GM23338 (cell line): ENCODE measurements at regions not wholly inside any gene's neighbourhood (a gene's known extent, or its start where the extent isn't known, plus 50 kb on each side); places are given as distances from the start of the nearest gene placed in this dataset.

Experiments used
- CREB1 ChIP-seq: fragments of 250-450 bp; sonication (Bioruptor Pico); IDR thresholded peaks from 2 replicates; pipeline ENCODE4 v1.5.0; 2020; ENCODE audit warnings: low read depth, mild to moderate bottlenecking, moderate library complexity
- EZH2 ChIP-seq: fragments of 200-600 bp; sonication (generic); IDR thresholded peaks from one replicate; pipeline ENCODE4 v1.8.0; 2017; ENCODE audit warnings: antibody characterized with exemption, mild to moderate bottlenecking, low read depth; ENCODE audit not compliant: unreplicated experiment
- EZH2phosphoT487 ChIP-seq: fragments of 200-600 bp; sonication (generic); IDR thresholded peaks from one replicate; pipeline ENCODE4 v1.8.1; 2018; ENCODE audit warnings: antibody characterized with exemption; ENCODE audit not compliant: unreplicated experiment
- JUNB ChIP-seq: IDR thresholded peaks from one replicate; pipeline ENCODE4 v1.6.1; 2016; ENCODE audit warnings: antibody characterized with exemption; ENCODE audit not compliant: unreplicated experiment
- POLR2AphosphoS5 ChIP-seq: IDR thresholded peaks from 2 replicates; pipeline ENCODE4 v1.6.1; 2016; ENCODE audit warnings: antibody characterized with exemption, low read depth
- STAT1 ChIP-seq: IDR thresholded peaks from one replicate; pipeline ENCODE4 v1.6.1; 2016; ENCODE audit warnings: antibody characterized with exemption; ENCODE audit not compliant: unreplicated experiment
- ZNF114 ChIP-seq: fragments of 250-450 bp; sonication (Bioruptor Pico); IDR thresholded peaks from 2 replicates; pipeline ENCODE4 v1.5.0; 2020; ENCODE audit warnings: mild to moderate bottlenecking, moderate library complexity
- ZNF331 ChIP-seq: fragments of 250-450 bp; sonication (Bioruptor Pico); IDR thresholded peaks from 2 replicates; pipeline ENCODE4 v1.5.0; 2020; ENCODE audit warnings: low read depth, mild to moderate bottlenecking, moderate library complexity
- TF ChIP-seq, protein P1 (sequence below), 2 experiments: fragments of 200-600 bp in 1 of 2; sonication (generic) in 1 of 2; conservative IDR thresholded peaks; 2 replicates each; pipeline versions ENCODE4 v1.5.1 to v1.6.1; 2016 to 2017; ENCODE audit warnings: antibody characterized with exemption in 2 of 2, low read depth in 2 of 2, mild to moderate bottlenecking in 2 of 2, moderate library complexity in 1 of 2
- TF ChIP-seq, protein P2 (sequence below): IDR thresholded peaks from one replicate; pipeline ENCODE4 v1.6.1; 2018; ENCODE audit warnings: antibody characterized with exemption; ENCODE audit not compliant: unreplicated experiment

DNA sequence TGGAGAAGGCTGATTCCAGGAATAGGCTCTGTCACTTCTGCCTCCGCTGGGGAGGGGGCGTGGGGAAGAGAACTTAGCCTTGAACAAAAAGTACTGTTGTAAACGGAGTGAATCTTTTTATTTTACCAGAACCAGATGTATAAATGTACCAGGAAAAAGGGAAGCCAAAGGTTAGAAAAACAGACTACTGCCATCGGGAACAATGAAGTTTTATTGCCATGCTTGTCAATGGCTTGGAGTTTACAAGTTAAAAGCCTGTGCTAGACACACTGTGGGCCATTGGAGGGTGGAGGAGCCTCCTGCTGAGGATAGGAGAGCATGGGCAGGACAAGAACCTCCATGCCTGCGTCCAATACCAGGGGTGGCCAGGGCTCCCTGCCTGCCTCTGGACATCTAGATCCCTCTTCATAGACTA lies 161.7 kb upstream of the LYZL2 start:
- TF ChIP-seq, protein P1, sequence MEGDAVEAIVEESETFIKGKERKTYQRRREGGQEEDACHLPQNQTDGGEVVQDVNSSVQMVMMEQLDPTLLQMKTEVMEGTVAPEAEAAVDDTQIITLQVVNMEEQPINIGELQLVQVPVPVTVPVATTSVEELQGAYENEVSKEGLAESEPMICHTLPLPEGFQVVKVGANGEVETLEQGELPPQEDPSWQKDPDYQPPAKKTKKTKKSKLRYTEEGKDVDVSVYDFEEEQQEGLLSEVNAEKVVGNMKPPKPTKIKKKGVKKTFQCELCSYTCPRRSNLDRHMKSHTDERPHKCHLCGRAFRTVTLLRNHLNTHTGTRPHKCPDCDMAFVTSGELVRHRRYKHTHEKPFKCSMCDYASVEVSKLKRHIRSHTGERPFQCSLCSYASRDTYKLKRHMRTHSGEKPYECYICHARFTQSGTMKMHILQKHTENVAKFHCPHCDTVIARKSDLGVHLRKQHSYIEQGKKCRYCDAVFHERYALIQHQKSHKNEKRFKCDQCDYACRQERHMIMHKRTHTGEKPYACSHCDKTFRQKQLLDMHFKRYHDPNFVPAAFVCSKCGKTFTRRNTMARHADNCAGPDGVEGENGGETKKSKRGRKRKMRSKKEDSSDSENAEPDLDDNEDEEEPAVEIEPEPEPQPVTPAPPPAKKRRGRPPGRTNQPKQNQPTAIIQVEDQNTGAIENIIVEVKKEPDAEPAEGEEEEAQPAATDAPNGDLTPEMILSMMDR (conservative IDR thresholded peaks at IDR 0.05; ENCODE audit: low read depth in 2 of 2): no peak
- no peak for TF ChIP-seq POLR2AphosphoS5
- no peak for TF ChIP-seq EZH2
- no peak for TF ChIP-seq EZH2phosphoT487
- TF ChIP-seq, protein P2, sequence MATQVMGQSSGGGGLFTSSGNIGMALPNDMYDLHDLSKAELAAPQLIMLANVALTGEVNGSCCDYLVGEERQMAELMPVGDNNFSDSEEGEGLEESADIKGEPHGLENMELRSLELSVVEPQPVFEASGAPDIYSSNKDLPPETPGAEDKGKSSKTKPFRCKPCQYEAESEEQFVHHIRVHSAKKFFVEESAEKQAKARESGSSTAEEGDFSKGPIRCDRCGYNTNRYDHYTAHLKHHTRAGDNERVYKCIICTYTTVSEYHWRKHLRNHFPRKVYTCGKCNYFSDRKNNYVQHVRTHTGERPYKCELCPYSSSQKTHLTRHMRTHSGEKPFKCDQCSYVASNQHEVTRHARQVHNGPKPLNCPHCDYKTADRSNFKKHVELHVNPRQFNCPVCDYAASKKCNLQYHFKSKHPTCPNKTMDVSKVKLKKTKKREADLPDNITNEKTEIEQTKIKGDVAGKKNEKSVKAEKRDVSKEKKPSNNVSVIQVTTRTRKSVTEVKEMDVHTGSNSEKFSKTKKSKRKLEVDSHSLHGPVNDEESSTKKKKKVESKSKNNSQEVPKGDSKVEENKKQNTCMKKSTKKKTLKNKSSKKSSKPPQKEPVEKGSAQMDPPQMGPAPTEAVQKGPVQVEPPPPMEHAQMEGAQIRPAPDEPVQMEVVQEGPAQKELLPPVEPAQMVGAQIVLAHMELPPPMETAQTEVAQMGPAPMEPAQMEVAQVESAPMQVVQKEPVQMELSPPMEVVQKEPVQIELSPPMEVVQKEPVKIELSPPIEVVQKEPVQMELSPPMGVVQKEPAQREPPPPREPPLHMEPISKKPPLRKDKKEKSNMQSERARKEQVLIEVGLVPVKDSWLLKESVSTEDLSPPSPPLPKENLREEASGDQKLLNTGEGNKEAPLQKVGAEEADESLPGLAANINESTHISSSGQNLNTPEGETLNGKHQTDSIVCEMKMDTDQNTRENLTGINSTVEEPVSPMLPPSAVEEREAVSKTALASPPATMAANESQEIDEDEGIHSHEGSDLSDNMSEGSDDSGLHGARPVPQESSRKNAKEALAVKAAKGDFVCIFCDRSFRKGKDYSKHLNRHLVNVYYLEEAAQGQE: no peak
- TF ChIP-seq STAT1: no peak
- no peak for TF ChIP-seq JUNB
- no peak for TF ChIP-seq ZNF331 (CRISPR knock-in tag)
- TF ChIP-seq CREB1 (CRISPR knock-in tag): no peak
- no peak for TF ChIP-seq ZNF114 (CRISPR knock-in tag)
